IgD-negative memory B cell (primary cell): ENCODE measurements at regions not wholly inside any gene's neighbourhood (a gene's known extent, or its start where the extent isn't known, plus 50 kb on each side); places are given as distances from the start of the nearest gene placed in this dataset.
"Not testable (repeated sequence)": the region's sequence is repeated elsewhere in the genome, so short reads cannot be mapped to it uniquely, and the experiment has no call there.

Source experiments
- H3K27ac Mint-ChIP-seq, 3 donors: one replicate each; pipeline ENCODE4 v1.8.0; 2020 to 2022; ENCODE audit warnings: mild to moderate bottlenecking in 3 of 3, mixed read lengths in 3 of 3, moderate library complexity in 1 of 3
- H3K27me3 Mint-ChIP-seq: one replicate; pipeline ENCODE4 v1.8.0; 2021; ENCODE audit warnings: mixed read lengths
- H3K36me3 Mint-ChIP-seq: one replicate; pipeline ENCODE4 v1.8.0; 2020; ENCODE audit warnings: mild to moderate bottlenecking, mixed read lengths
- H3K4me1 Mint-ChIP-seq, 3 donors: one replicate each; pipeline ENCODE4 v1.8.0; 2020 to 2022; ENCODE audit warnings: mixed read lengths in 3 of 3, mild to moderate bottlenecking in 1 of 3
- H3K4me3 Mint-ChIP-seq, 4 donors: one replicate each; pipeline ENCODE4 v1.8.0; 2020 to 2022; ENCODE audit warnings: mild to moderate bottlenecking in 4 of 4, mixed read lengths in 4 of 4, moderate library complexity in 3 of 4
- H3K9me3 Mint-ChIP-seq, 3 donors: one replicate each; pipeline ENCODE4 v1.8.0; 2020 to 2021; ENCODE audit warnings: mixed read lengths in 3 of 3, mild to moderate bottlenecking in 1 of 3

GRCh38 chr14:45939572-45939971 lies 686.6 kb upstream of the MIS18BP1 start:
- Mint-ChIP-seq H3K27ac (no peak overlapping the region), H3K4me1 (peaks cover 0 to 1% (median 0%) of the 10 kb centered on the region in 3 donors), H3K9me3 (peaks cover 0 to 37% (median 3%) of the 10 kb centered on the region in 3 donors), H3K27me3 (no peaks in the 10 kb centered on the region), H3K36me3 (no peaks in the 10 kb centered on the region), H3K4me3 (no peak overlapping the region)

GRCh38 chr14:45919995-45920394 lies 667.0 kb upstream of the MIS18BP1 start:
- H3K4me1 Mint-ChIP-seq, H3K4me3 Mint-ChIP-seq, H3K36me3 Mint-ChIP-seq, H3K27me3 Mint-ChIP-seq, H3K27ac Mint-ChIP-seq: not testable (repeated sequence)
- peaks cover 0 to 10% (median 7%) of the 10 kb centered on the region in 3 donors for H3K9me3 Mint-ChIP-seq

- Mint-ChIP-seq H3K36me3 (no peaks in the 10 kb centered on the region), H3K27me3 (no peaks in the 10 kb centered on the region), H3K4me3 (no peak overlapping the region), H3K9me3 (peaks cover 0 to 15% (median 13%) of the 10 kb centered on the region in 3 donors), H3K27ac (no peak overlapping the region), H3K4me1 (no peaks in the 10 kb centered on the region)
Observed at GRCh38 chr14:45916340-45916953, 663.4 kb upstream of the MIS18BP1 start.

GRCh38 chr14:45907782-45908181 lies 654.8 kb upstream of the MIS18BP1 start:
- Mint-ChIP-seq H3K9me3 (peaks cover 0 to 11% (median 3%) of the 10 kb centered on the region in 3 donors), H3K4me1 (no peaks in the 10 kb centered on the region), H3K4me3 (no peak overlapping the region), H3K36me3 (no peaks in the 10 kb centered on the region), H3K27me3 (no peaks in the 10 kb centered on the region), H3K27ac (no peak overlapping the region)

GRCh38 chr14:45906257-45906656 lies 653.3 kb upstream of the MIS18BP1 start:
- no peak overlapping the region for H3K4me3 Mint-ChIP-seq
- no peaks in the 10 kb centered on the region for H3K36me3 Mint-ChIP-seq
- H3K9me3 Mint-ChIP-seq: peaks cover 0 to 5% (median 0%) of the 10 kb centered on the region in 3 donors
- H3K27ac Mint-ChIP-seq: no peak overlapping the region
- no peaks in the 10 kb centered on the region for H3K27me3 Mint-ChIP-seq
- H3K4me1 Mint-ChIP-seq: no peaks in the 10 kb centered on the region

GRCh38 chr14:45905672-45906071 lies 652.7 kb upstream of the MIS18BP1 start:
- Mint-ChIP-seq H3K36me3 (no peaks in the 10 kb centered on the region), H3K4me1 (no peaks in the 10 kb centered on the region), H3K27ac (no peak overlapping the region), H3K27me3 (no peaks in the 10 kb centered on the region), H3K4me3 (no peak overlapping the region), H3K9me3 (peaks cover 0 to 4% (median 0%) of the 10 kb centered on the region in 3 donors)

- H3K27me3 Mint-ChIP-seq: no peaks in the 10 kb centered on the region
- no peaks in the 10 kb centered on the region for H3K36me3 Mint-ChIP-seq
- no peak overlapping the region for H3K4me3 Mint-ChIP-seq
Observed at GRCh38 chr14:45904314-45904713, 651.3 kb upstream of the MIS18BP1 start.

GRCh38 chr14:45902241-45902640 lies 649.2 kb upstream of the MIS18BP1 start:
- Mint-ChIP-seq H3K36me3 (no peaks in the 10 kb centered on the region), H3K27ac (no peak overlapping the region), H3K27me3 (no peaks in the 10 kb centered on the region), H3K9me3 (peaks cover 0 to 2% (median 1%) of the 10 kb centered on the region in 3 donors), H3K4me3 (no peak overlapping the region), H3K4me1 (no peaks in the 10 kb centered on the region)

More at GRCh38 chr14:45904314-45904713, 651.3 kb upstream of the MIS18BP1 start:
- Mint-ChIP-seq H3K4me1 (no peaks in the 10 kb centered on the region), H3K27ac (no peak overlapping the region), H3K9me3 (peaks cover 0 to 4% (median 2%) of the 10 kb centered on the region in 3 donors)

- Mint-ChIP-seq H3K9me3 (peaks cover 4% of the 10 kb centered on the region in 3 donors), H3K4me1 (no peaks in the 10 kb centered on the region), H3K36me3 (no peaks in the 10 kb centered on the region), H3K27ac (no peak overlapping the region), H3K27me3 (no peaks in the 10 kb centered on the region), H3K4me3 (no peak overlapping the region)
Observed at GRCh38 chr14:45897439-45897838, 644.4 kb upstream of the MIS18BP1 start.

GRCh38 chr14:45893127-45893526 lies 640.1 kb upstream of the MIS18BP1 start:
- Mint-ChIP-seq H3K4me3 (no peak overlapping the region), H3K27me3 (no peaks in the 10 kb centered on the region), H3K36me3 (no peaks in the 10 kb centered on the region), H3K27ac (no peak overlapping the region), H3K9me3 (peaks cover 6 to 23% (median 10%) of the 10 kb centered on the region in 3 donors), H3K4me1 (no peaks in the 10 kb centered on the region)

GRCh38 chr14:45891417-45892080 lies 638.5 kb upstream of the MIS18BP1 start:
- H3K36me3 Mint-ChIP-seq: no peaks in the 10 kb centered on the region
- H3K9me3 Mint-ChIP-seq: peaks cover 6 to 23% (median 10%) of the 10 kb centered on the region in 3 donors
- H3K4me3 Mint-ChIP-seq: no peak overlapping the region
- H3K27me3 Mint-ChIP-seq: no peaks in the 10 kb centered on the region
- H3K4me1 Mint-ChIP-seq: no peaks in the 10 kb centered on the region
- H3K27ac Mint-ChIP-seq: no peak overlapping the region

- not testable (repeated sequence) for H3K36me3 Mint-ChIP-seq, H3K4me1 Mint-ChIP-seq, H3K27me3 Mint-ChIP-seq, H3K4me3 Mint-ChIP-seq, H3K27ac Mint-ChIP-seq
- peaks cover 4 to 21% (median 7%) of the 10 kb centered on the region in 3 donors for H3K9me3 Mint-ChIP-seq
Observed at GRCh38 chr14:45888766-45889285, 635.8 kb upstream of the MIS18BP1 start.

- no peaks in the 10 kb centered on the region for H3K36me3 Mint-ChIP-seq
- H3K9me3 Mint-ChIP-seq: peaks cover 0 to 8% (median 4%) of the 10 kb centered on the region in 3 donors
- no peaks in the 10 kb centered on the region for H3K4me1 Mint-ChIP-seq
- no peak overlapping the region for H3K27ac Mint-ChIP-seq
- no peaks in the 10 kb centered on the region for H3K27me3 Mint-ChIP-seq
- no peak overlapping the region for H3K4me3 Mint-ChIP-seq
Observed at GRCh38 chr14:45877981-45878380, 625.0 kb upstream of the MIS18BP1 start.

GRCh38 chr14:45868863-45869262 lies 615.9 kb upstream of the MIS18BP1 start:
- Mint-ChIP-seq H3K4me3 (no peak overlapping the region), H3K9me3 (peaks cover 2 to 15% (median 11%) of the 10 kb centered on the region in 3 donors), H3K27ac (no peak overlapping the region), H3K4me1 (no peaks in the 10 kb centered on the region), H3K27me3 (no peaks in the 10 kb centered on the region), H3K36me3 (no peaks in the 10 kb centered on the region)

GRCh38 chr14:45868377-45868776 lies 615.4 kb upstream of the MIS18BP1 start:
- Mint-ChIP-seq H3K27me3 (no peaks in the 10 kb centered on the region), H3K4me3 (no peak overlapping the region), H3K9me3 (peaks cover 2 to 15% (median 11%) of the 10 kb centered on the region in 3 donors), H3K4me1 (no peaks in the 10 kb centered on the region), H3K36me3 (no peaks in the 10 kb centered on the region), H3K27ac (no peak overlapping the region)
